K562 (cell line): ENCODE measurements at regions not wholly inside any gene's neighbourhood (a gene's known extent, or its start where the extent isn't known, plus 50 kb on each side); places are given as distances from the start of the nearest gene placed in this dataset.

Source experiments
- ATAC-seq: fragments of 200-7000 bp; cut with Tn5 transposase; 3 replicates; pipeline ENCODE4 v1.9.1; 2020; ENCODE audit warnings: moderate library complexity
- BruUV-seq: library from RNA; stranded (reverse); fragments of 400-500 nt; replicated peaks from 2 replicates; lab custom pipeline; 2021; lab: Mats Ljungman, UMichigan
- CTCF ChIA-PET: fragments of 300-600 bp; formaldehyde crosslinking; extraction: SDS; loops from one replicate; lab custom pipeline; 2021; ENCODE audit warnings: low intra/inter-chr PET ratio; lab: Yijun Ruan, JAX
- POLR2A ChIA-PET: fragments of 300-600, 350-650 bp; sonication (Branson Sonifier 250); formaldehyde crosslinking; extraction: SDS; loops from one replicate; lab custom pipeline; 2021; ENCODE audit warnings: antibody characterized with exemption, inconsistent platforms; lab: Yijun Ruan, JAX
- DNase-seq, 4 experiments: peaks; one replicate each; pipeline versions ENCODE4 v3.0.0 to v3.0.0-alpha.2; 2011 to 2018; ENCODE audit warnings: low spot score in 3 of 4, mixed read lengths in 3 of 4; ENCODE audit errors: extremely low read depth in 1 of 4
- FAIRE-seq: peaks from 2 replicates; lab custom pipeline; 2011; peaks lifted over from hg19 to GRCh38; lab: Jason Lieb, UNC
- H2AFZ ChIP-seq: 2 replicates; pipeline ENCODE4 v1.6.0; 2011; ENCODE audit warnings: low read depth, low read length, control low read depth, inconsistent platforms
- H3K27ac ChIP-seq: fragments of 200-600 bp; 3 replicates; pipeline ENCODE4 v1.8.0; 2011; ENCODE audit warnings: low read depth, mild to moderate bottlenecking, control low read depth, inconsistent platforms, low read length, moderate library complexity, mixed read lengths; ENCODE audit errors: extremely low read depth
- H3K27me3 ChIP-seq, 2 experiments: fragments of 300-600 bp in 1 of 2; 2 replicates in 1 of 2; 3 replicates in 1 of 2; pipeline versions ENCODE4 v1.6.0 to v1.8.0; 2011; ENCODE audit warnings: inconsistent platforms in 2 of 2, low read length in 2 of 2, mild to moderate bottlenecking in 1 of 2, mixed read lengths in 1 of 2, moderate library complexity in 1 of 2; ENCODE audit not compliant: control insufficient read depth in 2 of 2, insufficient read depth in 2 of 2
- H3K36me3 ChIP-seq: fragments of 300-600 bp; 3 replicates; pipeline ENCODE4 v1.8.0; 2011; ENCODE audit warnings: mild to moderate bottlenecking, low read length, inconsistent platforms; ENCODE audit not compliant: control insufficient read depth, insufficient read depth
- H3K4me1 ChIP-seq, 2 experiments: fragments of 200-600 bp in 1 of 2; replicated peaks in 1 of 2; 2 replicates in 1 of 2; 3 replicates in 1 of 2; pipeline versions ENCODE4 v1.5.1 to v1.8.0; 2011; ENCODE audit warnings: inconsistent platforms in 2 of 2, low read length in 2 of 2, mild to moderate bottlenecking in 1 of 2, mixed read lengths in 1 of 2, moderate library complexity in 1 of 2; ENCODE audit not compliant: control insufficient read depth in 2 of 2, insufficient read depth in 2 of 2
- H3K4me2 ChIP-seq: 2 replicates; pipeline ENCODE4 v1.6.1; 2011; ENCODE audit warnings: low read length, control low read depth, inconsistent platforms, mixed read lengths; ENCODE audit not compliant: insufficient read depth
- H3K4me3 ChIP-seq: fragments of 200-600 bp; sonication (generic), shearing (Covaris generic); 2 replicates; pipeline ENCODE4 v1.5.1; 2016; ENCODE audit warnings: control low read depth, inconsistent platforms
- H3K79me2 ChIP-seq: fragments of 200-600 bp; 3 replicates; pipeline ENCODE4 v1.8.0; 2011; ENCODE audit warnings: low read length, inconsistent platforms; ENCODE audit not compliant: control insufficient read depth, insufficient read depth
- H3K9ac ChIP-seq, 2 experiments: 2 replicates each; pipeline versions ENCODE4 v1.6.0 to v1.6.1; 2011; ENCODE audit warnings: low read depth in 2 of 2, low read length in 2 of 2, control low read depth in 1 of 2, inconsistent platforms in 1 of 2, mild to moderate bottlenecking in 1 of 2, mixed read lengths in 1 of 2; ENCODE audit not compliant: insufficient read depth in 1 of 2
- H3K9me1 ChIP-seq: one replicate; pipeline ENCODE4 v1.6.0; 2011; ENCODE audit warnings: inconsistent platforms, mild to moderate bottlenecking, low read length, moderate library complexity; ENCODE audit not compliant: control insufficient read depth, insufficient read depth
- H3K9me3 ChIP-seq: replicated peaks from 2 replicates; pipeline ENCODE4 v1.5.1; 2011; ENCODE audit warnings: low read depth, low read length, inconsistent platforms; ENCODE audit not compliant: control insufficient read depth, insufficient read depth
- H4K20me1 ChIP-seq: replicated peaks from 2 replicates; pipeline ENCODE4 v1.6.1; 2011; ENCODE audit warnings: low read length, inconsistent platforms, mixed read lengths; ENCODE audit not compliant: control insufficient read depth, insufficient read depth
- ARID3A ChIP-seq: IDR thresholded peaks from 2 replicates; pipeline ENCODE4 v1.6.1; 2012; ENCODE audit warnings: low read depth, low read length, improper control_type of control experiment, borderline replicate concordance
- ATF3 ChIP-seq, 2 experiments: fragments of 450-650 bp in 1 of 2; sonication (generic) in 1 of 2; formaldehyde crosslinking in 1 of 2; IDR thresholded peaks in 1 of 2; conservative IDR thresholded peaks in 1 of 2; 2 replicates each; pipeline versions ENCODE4 v1.6.1 to v1.8.1; 2016 to 2023; ENCODE audit warnings: mild to moderate bottlenecking in 2 of 2, moderate library complexity in 2 of 2, inconsistent platforms in 1 of 2, missing genetic modification reagents in 1 of 2
- CEBPG ChIP-seq, 3 experiments: fragments of 200-800 bp in 1 of 3; sonication (Bioruptor generic) in 1 of 3; sonication (generic) in 1 of 3; formaldehyde crosslinking in 1 of 3; IDR thresholded peaks in 2 of 3; conservative IDR thresholded peaks in 1 of 3; 2 replicates each; pipeline versions ENCODE4 v1.6.1 to v1.8.0; 2016 to 2022; ENCODE audit warnings: missing compliant biosample characterization in 2 of 3, missing genetic modification characterization in 2 of 3, mild to moderate bottlenecking in 1 of 3, missing genetic modification reagents in 1 of 3
- MAFG ChIP-seq: fragments of 450-650 bp; conservative IDR thresholded peaks from 2 replicates; pipeline ENCODE4 v1.6.1; 2016; ENCODE audit warnings: missing genetic modification characterization, missing compliant biosample characterization
- RBM25 ChIP-seq: fragments of 200-400 bp; formaldehyde crosslinking; IDR thresholded peaks from 2 replicates; pipeline ENCODE4 v1.6.1; 2018; ENCODE audit warnings: low read length, low read depth, moderate library complexity; ENCODE audit not compliant: severe bottlenecking
- RCOR1 ChIP-seq, 2 experiments: IDR thresholded peaks; 2 replicates each; pipeline ENCODE4 v1.6.1; 2012; ENCODE audit warnings: low read depth in 2 of 2, low read length in 2 of 2, borderline replicate concordance in 1 of 2, improper control_type of control experiment in 1 of 2
- ZBTB1 ChIP-seq: sonication (generic); formaldehyde crosslinking; IDR thresholded peaks from 2 replicates; pipeline ENCODE4 v1.8.1; 2023; ENCODE audit warnings: missing genetic modification reagents, low read depth, mild to moderate bottlenecking, borderline replicate concordance
- ZNF592 ChIP-seq: fragments of 450-650 bp; IDR thresholded peaks from 2 replicates; pipeline ENCODE4 v1.6.1; 2017; ENCODE audit warnings: antibody characterized with exemption, mild to moderate bottlenecking
- WGBS: fragments of 100-300 bp; shearing (Covaris generic); methylation state at CpG from one replicate; pipeline ENCODE4 v1.1.6; 2016; ENCODE audit warnings: low coverage, mixed read lengths; ENCODE audit not compliant: insufficient coverage; ENCODE audit errors: missing lambda C conversion rate; 5-methylcytosine and 5-hydroxymethylcytosine counted together
- in situ Hi-C: fragments of 300-500 bp; cut with MboI; formaldehyde crosslinking; loops from 4 replicates; pipeline ENCODE4 v1.15.0; 2018; ENCODE audit warnings: inconsistent platforms, mixed read lengths
- intact Hi-C: fragments of 100-400 bp; cut with micrococcal nuclease; formaldehyde crosslinking; loops from 2 replicates; pipeline ENCODE4 v1.14.2; 2022
- TF ChIP-seq, protein P1 (sequence below): fragments of 250-450 bp; sonication (Bioruptor Pico); IDR thresholded peaks from 2 replicates; pipeline ENCODE4 v1.5.0; 2022; ENCODE audit warnings: mild to moderate bottlenecking

GRCh38 chr1:30509670-30510069 is 213.7 kb downstream of the MATN1 start:
- in situ Hi-C loops, result no loop called here
- no peak overlapping the region for H3K27ac ChIP-seq
- TF ChIP-seq ATF3 (IDR thresholded peaks at IDR 0.05) (no peak), ATF3 (CRISPR knock-in tag; conservative IDR thresholded peaks at IDR 0.05) (no peak), RCOR1 (IDR thresholded peaks at IDR 0.05; ENCODE audit: borderline replicate concordance in 1 of 2, low read depth in 2 of 2, low read length in 2 of 2) (peak in 1 of 2 experiments; percentile 69; a peak in 1 of 4 replicates), CEBPG (CRISPR knock-in tag; IDR thresholded peaks at IDR 0.05) (no peak), CEBPG (tag; conservative IDR thresholded peaks at IDR 0.05 in 1 of 2, IDR thresholded peaks at IDR 0.05 in 1 of 2) (no peak), RBM25 (peak; percentile 100), ZBTB1 (no peak), ARID3A (peak; percentile 51; the same call in 1 of the 2 replicates), MAFG (tag) (no peak), ZNF592 (no peak)
- TF ChIP-seq, protein P1, sequence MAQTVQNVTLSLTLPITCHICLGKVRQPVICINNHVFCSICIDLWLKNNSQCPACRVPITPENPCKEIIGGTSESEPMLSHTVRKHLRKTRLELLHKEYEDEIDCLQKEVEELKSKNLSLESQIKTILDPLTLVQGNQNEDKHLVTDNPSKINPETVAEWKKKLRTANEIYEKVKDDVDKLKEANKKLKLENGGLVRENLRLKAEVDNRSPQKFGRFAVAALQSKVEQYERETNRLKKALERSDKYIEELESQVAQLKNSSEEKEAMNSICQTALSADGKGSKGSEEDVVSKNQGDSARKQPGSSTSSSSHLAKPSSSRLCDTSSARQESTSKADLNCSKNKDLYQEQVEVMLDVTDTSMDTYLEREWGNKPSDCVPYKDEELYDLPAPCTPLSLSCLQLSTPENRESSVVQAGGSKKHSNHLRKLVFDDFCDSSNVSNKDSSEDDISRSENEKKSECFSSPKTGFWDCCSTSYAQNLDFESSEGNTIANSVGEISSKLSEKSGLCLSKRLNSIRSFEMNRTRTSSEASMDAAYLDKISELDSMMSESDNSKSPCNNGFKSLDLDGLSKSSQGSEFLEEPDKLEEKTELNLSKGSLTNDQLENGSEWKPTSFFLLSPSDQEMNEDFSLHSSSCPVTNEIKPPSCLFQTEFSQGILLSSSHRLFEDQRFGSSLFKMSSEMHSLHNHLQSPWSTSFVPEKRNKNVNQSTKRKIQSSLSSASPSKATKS (CRISPR knock-in tag), result no peak

More at GRCh38 chr1:30509670-30510069, 213.7 kb downstream of the MATN1 start:
- no peak for FAIRE-seq
- no peak for ATAC-seq
- WGBS, result 0% methylated on average over 1 of the region's 1 CpG
- no peak overlapping the region for H3K4me3 ChIP-seq
- no peak overlapping the region for H3K9ac ChIP-seq
- no peak overlapping the region for H2AFZ ChIP-seq
- H3K27me3 ChIP-seq, result peaks cover 0 to 22% of the 10 kb centered on the region in 2 experiments; a peak in 2 of 5 replicates
- no peaks in the 10 kb centered on the region for H4K20me1 ChIP-seq
- intact Hi-C loops, result no loop called here
- no peak overlapping the region for H3K4me2 ChIP-seq
- no peaks in the 10 kb centered on the region for H3K4me1 ChIP-seq
- H3K36me3 ChIP-seq, result no peaks in the 10 kb centered on the region
- no peak for DNase-seq
- H3K9me1 ChIP-seq, result no peaks in the 10 kb centered on the region
- no peaks in the 10 kb centered on the region for H3K79me2 ChIP-seq
- POLR2A ChIA-PET, result interaction anchor here (0.7 to 1.0 kb wide), 2 partner anchors 13 to 16 kb away, joined by 3 read pairs; no protein-coding TSS in a partner anchor
- H3K9me3 ChIP-seq, result no peaks in the 10 kb centered on the region
- no TSS peak for BruUV-seq
- CTCF ChIA-PET, result no interaction called here
